ENCODE measurements at regions not wholly inside any gene's neighbourhood (a gene's known extent, or its start where the extent isn't known, plus 50 kb on each side); places are given as distances from the start of the nearest gene placed in this dataset.

GRCh38 chr14:50002926-50003212, 110.0 kb downstream of the ARF6 start:
- Histone ChIP-seq H2AK5ac (ENCODE audit: low read length) (no peak overlapping the region), H3K27ac (ENCODE audit: low read depth, low read length) (no peak overlapping the region), H2BK15ac (replicated peaks; ENCODE audit: low read depth) (no peak overlapping the region), H2BK5ac (ENCODE audit: low read length) (no peak overlapping the region), H3K9ac (ENCODE audit: low read length) (peak overlapping the region; percentile 66), H2BK120ac (ENCODE audit: low read depth, low read length) (no peak overlapping the region), H3K36me3 (ENCODE audit: control insufficient read depth, insufficient read depth, low read length) (no peaks in the 10 kb centered on the region), H3K18ac (ENCODE audit: low read length) (peak overlapping the region; percentile 89), H3K23ac (ENCODE audit: low read length) (no peak overlapping the region), H3K4me3 (ENCODE audit: low read length) (no peak overlapping the region), H4K5ac (ENCODE audit: low read length) (no peak overlapping the region), H3K4ac (ENCODE audit: low read depth, low read length) (no peak overlapping the region), H3K79me1 (ENCODE audit: low read length) (no peaks in the 10 kb centered on the region), H3K4me2 (ENCODE audit: low read length) (peak overlapping the region; percentile 28), H4K8ac (ENCODE audit: low read depth, low read length) (no peak overlapping the region), H3K27me3 (ENCODE audit: insufficient read depth, low read length, poor library complexity) (no peaks in the 10 kb centered on the region), H3K56ac (ENCODE audit: low read length) (peak overlapping the region; percentile 84), H3K79me2 (ENCODE audit: control insufficient read depth, insufficient read depth, low read length) (no peaks in the 10 kb centered on the region), H3K4me1 (ENCODE audit: control insufficient read depth, low read depth, low read length) (peaks cover 27% of the 10 kb centered on the region)
- DNase-seq = peak; percentile 81
- no CpG with 5 or more reads among the region's 7 CpGs for WGBS (ENCODE audit: extremely low coverage, insufficient coverage, low lambda C conversion rate)

GRCh38 chr14:50003213-50004021, 110.5 kb downstream of the ARF6 start:
- WGBS (ENCODE audit: extremely low coverage, insufficient coverage, low lambda C conversion rate) = no CpG with 5 or more reads among the region's 54 CpGs
- Histone ChIP-seq H3K27ac (ENCODE audit: low read depth, low read length) (no peak overlapping the region), H3K4ac (ENCODE audit: low read depth, low read length) (peak overlapping the region; percentile 5), H2BK15ac (replicated peaks; ENCODE audit: low read depth) (no peak overlapping the region), H4K5ac (ENCODE audit: low read length) (no peak overlapping the region), H3K18ac (ENCODE audit: low read length) (peak overlapping the region; percentile 89), H3K4me1 (ENCODE audit: control insufficient read depth, low read depth, low read length) (peaks cover 25% of the 10 kb centered on the region), H4K8ac (ENCODE audit: low read depth, low read length) (peak overlapping the region; percentile 69), H3K4me3 (ENCODE audit: low read length) (peak overlapping the region; percentile 35), H3K9ac (ENCODE audit: low read length) (peak overlapping the region; percentile 66), H3K79me2 (ENCODE audit: control insufficient read depth, insufficient read depth, low read length) (no peaks in the 10 kb centered on the region), H2AK5ac (ENCODE audit: low read length) (no peak overlapping the region), H3K4me2 (ENCODE audit: low read length) (peak overlapping the region; percentile 28), H2BK5ac (ENCODE audit: low read length) (no peak overlapping the region), H3K56ac (ENCODE audit: low read length) (peak overlapping the region; percentile 84), H2BK120ac (ENCODE audit: low read depth, low read length) (no peak overlapping the region), H3K79me1 (ENCODE audit: low read length) (no peaks in the 10 kb centered on the region), H3K27me3 (ENCODE audit: insufficient read depth, low read length, poor library complexity) (no peaks in the 10 kb centered on the region), H3K23ac (ENCODE audit: low read length) (no peak overlapping the region), H3K36me3 (ENCODE audit: control insufficient read depth, insufficient read depth, low read length) (no peaks in the 10 kb centered on the region)
- peak; percentile 35 for DNase-seq

- Histone ChIP-seq H3K4me2 (ENCODE audit: low read length) (no peak overlapping the region), H3K27me3 (ENCODE audit: insufficient read depth, low read length, poor library complexity) (no peaks in the 10 kb centered on the region), H3K4ac (ENCODE audit: low read depth, low read length) (no peak overlapping the region), H4K8ac (ENCODE audit: low read depth, low read length) (no peak overlapping the region), H2BK5ac (ENCODE audit: low read length) (no peak overlapping the region), H3K4me1 (ENCODE audit: control insufficient read depth, low read depth, low read length) (peaks cover 7% of the 10 kb centered on the region), H3K27ac (ENCODE audit: low read depth, low read length) (no peak overlapping the region), H3K18ac (ENCODE audit: low read length) (no peak overlapping the region), H3K79me2 (ENCODE audit: control insufficient read depth, insufficient read depth, low read length) (no peaks in the 10 kb centered on the region), H3K56ac (ENCODE audit: low read length) (no peak overlapping the region), H3K9ac (ENCODE audit: low read length) (no peak overlapping the region), H2BK15ac (replicated peaks; ENCODE audit: low read depth) (no peak overlapping the region), H2AK5ac (ENCODE audit: low read length) (no peak overlapping the region), H2BK120ac (ENCODE audit: low read depth, low read length) (no peak overlapping the region), H3K79me1 (ENCODE audit: low read length) (no peaks in the 10 kb centered on the region), H3K36me3 (ENCODE audit: control insufficient read depth, insufficient read depth, low read length) (no peaks in the 10 kb centered on the region), H3K4me3 (ENCODE audit: low read length) (no peak overlapping the region), H4K5ac (ENCODE audit: low read length) (no peak overlapping the region), H3K23ac (ENCODE audit: low read length) (no peak overlapping the region)
- WGBS (ENCODE audit: extremely low coverage, insufficient coverage, low lambda C conversion rate) = no CpG with 5 or more reads among the region's 4 CpGs
- DNase-seq = no peak
Measured at GRCh38 chr14:50006141-50006540, 110.2 kb downstream of the VCPKMT start.

GRCh38 chr14:50007123-50007903, 109.1 kb downstream of the VCPKMT start:
- no peak overlapping the region for H3K4me3 ChIP-seq (ENCODE audit: low read length)
- no peak overlapping the region for H3K56ac ChIP-seq (ENCODE audit: low read length)
- no peak overlapping the region for H2AK5ac ChIP-seq (ENCODE audit: low read length)
- H3K23ac ChIP-seq (ENCODE audit: low read length) = no peak overlapping the region
- H2BK15ac ChIP-seq (replicated peaks; ENCODE audit: low read depth) = no peak overlapping the region
- DNase-seq = peak; percentile 65
- H3K27me3 ChIP-seq (ENCODE audit: insufficient read depth, low read length, poor library complexity) = no peaks in the 10 kb centered on the region
- no peak overlapping the region for H4K5ac ChIP-seq (ENCODE audit: low read length)
- no peak overlapping the region for H2BK5ac ChIP-seq (ENCODE audit: low read length)
- no peaks in the 10 kb centered on the region for H3K79me1 ChIP-seq (ENCODE audit: low read length)
- H2BK120ac ChIP-seq (ENCODE audit: low read depth, low read length) = no peak overlapping the region
- H3K4ac ChIP-seq (ENCODE audit: low read depth, low read length) = no peak overlapping the region
- no peak overlapping the region for H3K27ac ChIP-seq (ENCODE audit: low read depth, low read length)
- no peaks in the 10 kb centered on the region for H3K36me3 ChIP-seq (ENCODE audit: control insufficient read depth, insufficient read depth, low read length)
- no peaks in the 10 kb centered on the region for H3K79me2 ChIP-seq (ENCODE audit: control insufficient read depth, insufficient read depth, low read length)
- H4K8ac ChIP-seq (ENCODE audit: low read depth, low read length) = no peak overlapping the region
- H3K18ac ChIP-seq (ENCODE audit: low read length) = no peak overlapping the region
- WGBS (ENCODE audit: extremely low coverage, insufficient coverage, low lambda C conversion rate) = no CpG with 5 or more reads among the region's 9 CpGs
- no peak overlapping the region for H3K9ac ChIP-seq (ENCODE audit: low read length)
- peaks cover 7% of the 10 kb centered on the region for H3K4me1 ChIP-seq (ENCODE audit: control insufficient read depth, low read depth, low read length)
- H3K4me2 ChIP-seq (ENCODE audit: low read length) = no peak overlapping the region

GRCh38 chr14:50008562-50008961, 107.8 kb downstream of the VCPKMT start:
- WGBS (ENCODE audit: extremely low coverage, insufficient coverage, low lambda C conversion rate) = no CpG with 5 or more reads among the region's 2 CpGs
- no peaks in the 10 kb centered on the region for H3K27me3 ChIP-seq (ENCODE audit: insufficient read depth, low read length, poor library complexity)
- no peak overlapping the region for H3K27ac ChIP-seq (ENCODE audit: low read depth, low read length)
- H3K56ac ChIP-seq (ENCODE audit: low read length) = no peak overlapping the region
- no peak overlapping the region for H3K4me2 ChIP-seq (ENCODE audit: low read length)
- no peaks in the 10 kb centered on the region for H3K36me3 ChIP-seq (ENCODE audit: control insufficient read depth, insufficient read depth, low read length)
- H3K4ac ChIP-seq (ENCODE audit: low read depth, low read length) = no peak overlapping the region
- H3K18ac ChIP-seq (ENCODE audit: low read length) = no peak overlapping the region
- no peak overlapping the region for H4K5ac ChIP-seq (ENCODE audit: low read length)
- DNase-seq = no peak
- no peak overlapping the region for H3K4me3 ChIP-seq (ENCODE audit: low read length)
- no peak overlapping the region for H3K9ac ChIP-seq (ENCODE audit: low read length)
- H4K8ac ChIP-seq (ENCODE audit: low read depth, low read length) = no peak overlapping the region
- H3K23ac ChIP-seq (ENCODE audit: low read length) = no peak overlapping the region
- H2AK5ac ChIP-seq (ENCODE audit: low read length) = no peak overlapping the region
- H3K79me2 ChIP-seq (ENCODE audit: control insufficient read depth, insufficient read depth, low read length) = no peaks in the 10 kb centered on the region
- no peak overlapping the region for H2BK5ac ChIP-seq (ENCODE audit: low read length)
- no peaks in the 10 kb centered on the region for H3K4me1 ChIP-seq (ENCODE audit: control insufficient read depth, low read depth, low read length)
- H3K79me1 ChIP-seq (ENCODE audit: low read length) = no peaks in the 10 kb centered on the region
- no peak overlapping the region for H2BK120ac ChIP-seq (ENCODE audit: low read depth, low read length)
- H2BK15ac ChIP-seq (replicated peaks; ENCODE audit: low read depth) = no peak overlapping the region
